ENCODE measurements at regions not wholly inside any gene's neighbourhood (a gene's known extent, or its start where the extent isn't known, plus 50 kb on each side); places are given as distances from the start of the nearest gene placed in this dataset.

GRCh38 chr15:60093273-60094067 is 89.4 kb downstream of the FOXB1 start:
- no peak overlapping the region for H3K27ac ChIP-seq (replicated peaks)
- no peak for TF ChIP-seq POLR2AphosphoS5 (IDR thresholded peaks at IDR 0.05; ENCODE audit: low read depth)
- TF ChIP-seq, protein P1, sequence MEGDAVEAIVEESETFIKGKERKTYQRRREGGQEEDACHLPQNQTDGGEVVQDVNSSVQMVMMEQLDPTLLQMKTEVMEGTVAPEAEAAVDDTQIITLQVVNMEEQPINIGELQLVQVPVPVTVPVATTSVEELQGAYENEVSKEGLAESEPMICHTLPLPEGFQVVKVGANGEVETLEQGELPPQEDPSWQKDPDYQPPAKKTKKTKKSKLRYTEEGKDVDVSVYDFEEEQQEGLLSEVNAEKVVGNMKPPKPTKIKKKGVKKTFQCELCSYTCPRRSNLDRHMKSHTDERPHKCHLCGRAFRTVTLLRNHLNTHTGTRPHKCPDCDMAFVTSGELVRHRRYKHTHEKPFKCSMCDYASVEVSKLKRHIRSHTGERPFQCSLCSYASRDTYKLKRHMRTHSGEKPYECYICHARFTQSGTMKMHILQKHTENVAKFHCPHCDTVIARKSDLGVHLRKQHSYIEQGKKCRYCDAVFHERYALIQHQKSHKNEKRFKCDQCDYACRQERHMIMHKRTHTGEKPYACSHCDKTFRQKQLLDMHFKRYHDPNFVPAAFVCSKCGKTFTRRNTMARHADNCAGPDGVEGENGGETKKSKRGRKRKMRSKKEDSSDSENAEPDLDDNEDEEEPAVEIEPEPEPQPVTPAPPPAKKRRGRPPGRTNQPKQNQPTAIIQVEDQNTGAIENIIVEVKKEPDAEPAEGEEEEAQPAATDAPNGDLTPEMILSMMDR (IDR thresholded peaks at IDR 0.05; ENCODE audit: insufficient read depth, low read length): no peak
- no peak for TF ChIP-seq REST (IDR thresholded peaks at IDR 0.05; ENCODE audit: insufficient replicate concordance, low read depth)
- no peak for TF ChIP-seq GABPA (IDR thresholded peaks at IDR 0.05; ENCODE audit: low read depth)
- no peak for TF ChIP-seq SPI1 (IDR thresholded peaks at IDR 0.05; ENCODE audit: borderline replicate concordance, low read depth)
- no peak for DNase-seq (ENCODE audit: low read depth in 1 of 2, low spot score in 1 of 2)

GRCh38 chr15:60095711-60096110 is 91.6 kb downstream of the FOXB1 start:
- DNase-seq (ENCODE audit: low read depth in 1 of 2, low spot score in 1 of 2): no peak
- no peak for TF ChIP-seq POLR2AphosphoS5 (IDR thresholded peaks at IDR 0.05; ENCODE audit: low read depth)
- TF ChIP-seq REST (IDR thresholded peaks at IDR 0.05; ENCODE audit: insufficient replicate concordance, low read depth): no peak
- no peak for TF ChIP-seq SPI1 (IDR thresholded peaks at IDR 0.05; ENCODE audit: borderline replicate concordance, low read depth)
- no peak for TF ChIP-seq GABPA (IDR thresholded peaks at IDR 0.05; ENCODE audit: low read depth)
- TF ChIP-seq, protein P1 (IDR thresholded peaks at IDR 0.05; ENCODE audit: insufficient read depth, low read length): no peak
- Histone ChIP-seq H3K4me3 (replicated peaks; ENCODE audit: insufficient read depth, low read length) (no peak overlapping the region), H3K27me3 (ENCODE audit: insufficient read depth, poor library complexity, severe bottlenecking) (peaks cover 2% of the 10 kb centered on the region), H3K27ac (replicated peaks) (no peak overlapping the region)

More at GRCh38 chr15:60093273-60094067, 89.4 kb downstream of the FOXB1 start:
- peaks cover 2% of the 10 kb centered on the region for H3K27me3 ChIP-seq (ENCODE audit: insufficient read depth, poor library complexity, severe bottlenecking)
- no peak overlapping the region for H3K4me3 ChIP-seq (replicated peaks; ENCODE audit: insufficient read depth, low read length)

DNA sequence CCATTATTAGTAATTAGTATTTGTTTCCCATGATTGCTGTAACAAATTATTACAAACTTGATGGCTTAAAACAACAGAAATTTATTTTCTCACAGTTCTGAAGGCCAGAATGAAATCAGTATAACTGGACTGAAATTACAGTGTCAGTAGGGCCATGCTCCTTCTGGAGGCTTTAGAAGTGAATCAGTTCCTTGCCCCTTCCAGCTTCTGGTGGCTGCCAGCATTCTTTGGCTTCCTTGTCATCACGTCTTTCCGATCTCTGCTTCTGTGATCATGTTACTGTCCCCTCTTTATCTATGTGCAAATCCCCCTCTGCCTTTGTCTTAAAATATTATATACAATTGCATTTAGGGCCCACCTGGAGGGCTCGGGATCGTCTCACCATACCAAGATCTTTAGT is 92.0 kb downstream of the FOXB1 start:
- Histone ChIP-seq H3K27ac (replicated peaks) (no peak overlapping the region), H3K27me3 (ENCODE audit: insufficient read depth, poor library complexity, severe bottlenecking) (peaks cover 2% of the 10 kb centered on the region), H3K4me3 (replicated peaks; ENCODE audit: insufficient read depth, low read length) (no peak overlapping the region)
- TF ChIP-seq POLR2AphosphoS5 (IDR thresholded peaks at IDR 0.05; ENCODE audit: low read depth): no peak
- TF ChIP-seq, protein P1 (IDR thresholded peaks at IDR 0.05; ENCODE audit: insufficient read depth, low read length): no peak
- no peak for TF ChIP-seq GABPA (IDR thresholded peaks at IDR 0.05; ENCODE audit: low read depth)
- TF ChIP-seq REST (IDR thresholded peaks at IDR 0.05; ENCODE audit: insufficient replicate concordance, low read depth): no peak
- no peak for TF ChIP-seq SPI1 (IDR thresholded peaks at IDR 0.05; ENCODE audit: borderline replicate concordance, low read depth)
- DNase-seq (ENCODE audit: low read depth in 1 of 2, low spot score in 1 of 2): no peak

Data from HL-60 (cell line).